HCT116 (cell line): ENCODE measurements at regions not wholly inside any gene's neighbourhood (a gene's known extent, or its start where the extent isn't known, plus 50 kb on each side); places are given as distances from the start of the nearest gene placed in this dataset.
A peak's percentile ranks its signal among the peaks of the same experiment; 100 is the strongest.

ENCODE experiments used
- ATAC-seq: fragments of 200-7000 bp; cut with Tn5 transposase; 2 replicates; pipeline ENCODE4 v1.9.1; 2020; ENCODE audit warnings: mild to moderate bottlenecking, moderate library complexity
- BruUV-seq: library from RNA; stranded (reverse); fragments of 400-500 nt; replicated peaks from 2 replicates; lab custom pipeline; 2021; lab: Mats Ljungman, UMichigan
- CTCF ChIA-PET: fragments of 300-600 bp; sonication (Branson Sonifier 250); formaldehyde crosslinking; loops from one replicate; lab custom pipeline; 2021; ENCODE audit warnings: antibody characterized with exemption; lab: Charles Lee
- POLR2A ChIA-PET: fragments of 300-600, 350-600 bp; sonication (Branson Sonifier 250); formaldehyde crosslinking; loops from one replicate; lab custom pipeline; 2021; ENCODE audit warnings: antibody characterized with exemption; lab: Charles Lee
- RAD21 ChIA-PET, 2 experiments: fragments of 300-600 bp; sonication (Branson Sonifier 250); formaldehyde crosslinking; loops; one replicate each; lab custom pipeline; 2023; ENCODE audit warnings: low total read pairs in 2 of 2; ENCODE audit not compliant: uncharacterized antibody in 2 of 2, unreplicated experiment in 2 of 2, low non-redundant PET in 1 of 2; lab: Charles Lee
- DNase-seq: peaks from one replicate; pipeline ENCODE4 v3.0.0-alpha.2; 2010; ENCODE audit warnings: low read depth, low spot score
- H2AFZ ChIP-seq: fragments of 200-600 bp; shearing (Covaris generic), sonication (generic); 2 replicates; pipeline ENCODE4 v1.6.1; 2017; ENCODE audit warnings: low read depth, mixed run types, mixed read lengths, antibody characterized with exemption, low read length; ENCODE audit not compliant: poor library complexity, severe bottlenecking
- H3K27ac ChIP-seq: 2 replicates; pipeline ENCODE4 v1.5.1; 2012; ENCODE audit warnings: low read depth, low read length
- H3K27me3 ChIP-seq: fragments of 200-600 bp; sonication (generic); 2 replicates; pipeline ENCODE4 v1.6.1; 2016; ENCODE audit warnings: mixed run types, low read length, mixed read lengths; ENCODE audit not compliant: insufficient read depth
- H3K36me3 ChIP-seq, 2 experiments: fragments of 200-500 bp in 1 of 2; fragments of 200-600 bp in 1 of 2; sonication (Bioruptor generic) in 1 of 2; sonication (generic) in 1 of 2; 2 replicates each; pipeline versions ENCODE4 v1.5.1 to v1.6.1; 2014 to 2016; ENCODE audit warnings: low read length in 2 of 2, inconsistent platforms in 1 of 2, mixed read lengths in 1 of 2, mixed run types in 1 of 2; ENCODE audit not compliant: insufficient read depth in 2 of 2, control insufficient read depth in 1 of 2
- H3K4me1 ChIP-seq, 2 experiments: fragments of 200-600 bp in 1 of 2; sonication (generic) in 1 of 2; 2 replicates each; pipeline versions ENCODE4 v1.5.1 to v1.6.1; 2012 to 2017; ENCODE audit warnings: low read length in 2 of 2, inconsistent platforms in 1 of 2, mild to moderate bottlenecking in 1 of 2, mixed read lengths in 1 of 2, mixed run types in 1 of 2, moderate library complexity in 1 of 2; ENCODE audit not compliant: insufficient read depth in 2 of 2, control insufficient read depth in 1 of 2
- H3K4me2 ChIP-seq: fragments of 200-600 bp; sonication (generic); 2 replicates; pipeline ENCODE4 v1.6.1; 2017; ENCODE audit warnings: mixed run types, low read length, mixed read lengths
- H3K4me3 ChIP-seq, 2 experiments: fragments of 200-600 bp in 1 of 2; sonication (generic) in 1 of 2; replicated peaks in 1 of 2; 2 replicates each; pipeline ENCODE4 v1.5.1; 2011 to 2016; ENCODE audit warnings: low read length in 2 of 2, control low read depth in 1 of 2, low read depth in 1 of 2, mild to moderate bottlenecking in 1 of 2, mixed read lengths in 1 of 2, mixed run types in 1 of 2
- H3K79me2 ChIP-seq: fragments of 200-600 bp; sonication (generic); 2 replicates; pipeline ENCODE4 v1.6.1; 2017; ENCODE audit warnings: mild to moderate bottlenecking, mixed run types, low read length, moderate library complexity, mixed read lengths; ENCODE audit not compliant: insufficient read depth
- H3K9ac ChIP-seq: fragments of 200-600 bp; sonication (generic); 2 replicates; pipeline ENCODE4 v1.6.1; 2016; ENCODE audit warnings: low read length, mixed read lengths
- H3K9me2 ChIP-seq: fragments of 200-600 bp; sonication (generic), shearing (Covaris generic); 2 replicates; pipeline ENCODE4 v1.6.1; 2017; ENCODE audit warnings: mixed run types, mild to moderate bottlenecking, moderate library complexity; ENCODE audit not compliant: insufficient read depth
- H3K9me3 ChIP-seq, 2 experiments: fragments of 200-500 bp in 1 of 2; fragments of 200-600 bp in 1 of 2; sonication (Bioruptor generic) in 1 of 2; sonication (generic) in 1 of 2; 2 replicates each; pipeline ENCODE4 v1.6.1; 2014 to 2017; ENCODE audit warnings: low read length in 2 of 2, mixed read lengths in 2 of 2, inconsistent platforms in 1 of 2, low read depth in 1 of 2, mild to moderate bottlenecking in 1 of 2, mixed run types in 1 of 2, moderate library complexity in 1 of 2; ENCODE audit not compliant: control insufficient read depth in 1 of 2, insufficient read depth in 1 of 2
- H4K20me1 ChIP-seq: fragments of 200-600 bp; sonication (generic), shearing (Covaris generic); 2 replicates; pipeline ENCODE4 v1.6.1; 2017; ENCODE audit warnings: mixed run types, mild to moderate bottlenecking, moderate library complexity; ENCODE audit not compliant: insufficient read depth
- CEBPB ChIP-seq: IDR thresholded peaks from 2 replicates; pipeline ENCODE4 v1.6.1; 2012; ENCODE audit warnings: low read depth
- EGR1 ChIP-seq: IDR thresholded peaks from 2 replicates; pipeline ENCODE4 v1.6.1; 2012; ENCODE audit warnings: low read depth
- EZH2 ChIP-seq: fragments of 200-600 bp; sonication (generic); IDR thresholded peaks from 2 replicates; pipeline ENCODE4 v1.6.1; 2017; ENCODE audit warnings: antibody characterized with exemption, mixed run types
- EZH2phosphoT487 ChIP-seq: fragments of 200-600 bp; IDR thresholded peaks from 2 replicates; pipeline ENCODE4 v1.6.1; 2018; ENCODE audit warnings: antibody characterized with exemption, borderline replicate concordance
- FOSL1 ChIP-seq: IDR thresholded peaks from 2 replicates; pipeline ENCODE4 v1.6.1; 2012; ENCODE audit warnings: low read depth
- MAX ChIP-seq: IDR thresholded peaks from 2 replicates; pipeline ENCODE4 v1.6.1; 2012
- POLR2A ChIP-seq: IDR thresholded peaks from 2 replicates; pipeline ENCODE4 v1.7.0; 2011; ENCODE audit warnings: borderline replicate concordance; ENCODE audit not compliant: insufficient read depth, insufficient read length; ENCODE audit errors: extremely low read depth
- POLR2AphosphoS5 ChIP-seq: IDR thresholded peaks from 2 replicates; pipeline ENCODE4 v1.6.1; 2011; ENCODE audit warnings: mild to moderate bottlenecking, low read depth, low read length, moderate library complexity
- RAD21 ChIP-seq: IDR thresholded peaks from 2 replicates; pipeline ENCODE4 v1.6.1; 2012; ENCODE audit warnings: low read depth, mild to moderate bottlenecking
- SIN3A ChIP-seq: IDR thresholded peaks from 2 replicates; pipeline ENCODE4 v1.6.1; 2012; ENCODE audit warnings: low read depth
- ZBTB33 ChIP-seq: IDR thresholded peaks from 2 replicates; pipeline ENCODE4 v1.6.1; 2011; ENCODE audit warnings: mild to moderate bottlenecking, low read length, moderate library complexity; ENCODE audit not compliant: insufficient replicate concordance; ENCODE audit errors: extremely low read depth
- ZFX ChIP-seq: fragments of 450-650 bp; IDR thresholded peaks from 2 replicates; pipeline ENCODE4 v1.6.1; 2017
- intact Hi-C: fragments of 100-400 bp; cut with micrococcal nuclease; formaldehyde crosslinking; loops from 2 replicates; pipeline ENCODE4 v1.10.0; 2022

GRCh38 chr16:85523602-85524364, 89.3 kb upstream of the GSE1 start:
- H3K4me2 ChIP-seq: peak overlapping the region; percentile 15; the same call in 1 of the 2 replicates
- RAD21 ChIA-PET: no interaction called here

GRCh38 chr16:85524365-85524629, 88.8 kb upstream of the GSE1 start:
- H3K27me3 ChIP-seq: no peaks in the 10 kb centered on the region
- intact Hi-C loops: no loop called here
- no peak overlapping the region for H2AFZ ChIP-seq
- H3K36me3 ChIP-seq: no peaks in the 10 kb centered on the region
- H3K9me2 ChIP-seq: no peaks in the 10 kb centered on the region
- DNase-seq: no peak
- ChIA-PET RAD21 (no interaction called here), POLR2A (no interaction called here), CTCF (interaction anchor here (1.6 kb wide), 1 partner anchor 33 kb away, joined by 5 read pairs; no protein-coding TSS in a partner anchor)
- H3K27ac ChIP-seq: no peak overlapping the region
- no peaks in the 10 kb centered on the region for H3K79me2 ChIP-seq
- ATAC-seq: no peak
- H3K4me2 ChIP-seq: no peak overlapping the region
- no peaks in the 10 kb centered on the region for H3K9me3 ChIP-seq
- H4K20me1 ChIP-seq: no peaks in the 10 kb centered on the region
- TF ChIP-seq RAD21 (no peak), FOSL1 (no peak), EGR1 (no peak), EZH2phosphoT487 (no peak), EZH2 (no peak), ZBTB33 (no peak), CEBPB (no peak), SIN3A (no peak), POLR2AphosphoS5 (no peak), POLR2A (no peak), MAX (no peak)
- H3K9ac ChIP-seq: no peak overlapping the region
- peaks cover 48 to 51% of the 10 kb centered on the region in 2 experiments for H3K4me1 ChIP-seq
- no peak overlapping the region for H3K4me3 ChIP-seq
- no TSS peak for BruUV-seq

More at GRCh38 chr16:85523602-85524364, 89.3 kb upstream of the GSE1 start:
- no peaks in the 10 kb centered on the region for H3K36me3 ChIP-seq
- peak; percentile 21; the same call in 1 of the 2 replicates for ATAC-seq
- TF ChIP-seq ZFX: no peak
- TF ChIP-seq, all 23 proteins: peak for 0
- CTCF ChIA-PET: interaction anchor here (1.6 kb wide), 1 partner anchor 33 kb away, joined by 5 read pairs; no protein-coding TSS in a partner anchor
- Histone ChIP-seq H3K4me1 (peaks cover 48 to 51% of the 10 kb centered on the region in 2 experiments), H2AFZ (no peak overlapping the region), H3K4me3 (no peak overlapping the region), H3K27ac (peak overlapping the region; percentile 15; the same call in 1 of the 2 replicates), H3K9me3 (no peaks in the 10 kb centered on the region), H4K20me1 (no peaks in the 10 kb centered on the region), H3K79me2 (no peaks in the 10 kb centered on the region), H3K9me2 (no peaks in the 10 kb centered on the region), H3K27me3 (no peaks in the 10 kb centered on the region), H3K9ac (no peak overlapping the region)
- POLR2A ChIA-PET: interaction anchor here (0.6 kb wide), 1 partner anchor 9 kb away, joined by 3 read pairs; no protein-coding TSS in a partner anchor
- intact Hi-C loops: no loop called here
- BruUV-seq: no TSS peak
- no peak for DNase-seq
